Stimulated activated CD8-positive, alpha-beta memory T cell treated with anti-CD3 and anti-CD28 coated beads, Interleukin-7, amount 100 ng/mL, for 48 hours (primary cell): ENCODE measurements at regions not wholly inside any gene's neighbourhood (a gene's known extent, or its start where the extent isn't known, plus 50 kb on each side); places are given as distances from the start of the nearest gene placed in this dataset.

Experiments
- DNase-seq, 2 donors: peaks; one replicate each; pipeline ENCODE4 v3.0.0-alpha.2; 2020; ENCODE audit warnings: low read depth in 1 of 2; ENCODE audit errors: extremely low read depth in 1 of 2

DNA sequence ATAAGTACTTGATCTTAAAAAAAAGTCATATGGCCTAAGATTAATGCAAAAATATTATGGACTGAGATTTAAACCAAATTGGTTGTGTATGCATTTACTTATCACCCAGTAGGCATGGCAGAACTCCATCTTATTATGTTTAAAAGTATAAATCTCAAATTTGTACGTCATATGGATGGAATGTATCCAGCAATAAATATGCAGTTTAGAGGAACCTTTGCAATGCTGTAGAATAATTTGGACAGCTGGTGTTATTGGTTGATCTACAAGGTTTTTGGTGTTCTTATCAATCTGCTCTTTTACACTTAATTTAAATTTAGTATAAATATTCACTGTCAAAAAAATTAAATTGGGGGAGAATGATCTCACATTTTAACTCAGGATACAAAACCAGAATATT is 640.2 kb downstream of the SATB2 start:
- DNase-seq = no peak

DNA sequence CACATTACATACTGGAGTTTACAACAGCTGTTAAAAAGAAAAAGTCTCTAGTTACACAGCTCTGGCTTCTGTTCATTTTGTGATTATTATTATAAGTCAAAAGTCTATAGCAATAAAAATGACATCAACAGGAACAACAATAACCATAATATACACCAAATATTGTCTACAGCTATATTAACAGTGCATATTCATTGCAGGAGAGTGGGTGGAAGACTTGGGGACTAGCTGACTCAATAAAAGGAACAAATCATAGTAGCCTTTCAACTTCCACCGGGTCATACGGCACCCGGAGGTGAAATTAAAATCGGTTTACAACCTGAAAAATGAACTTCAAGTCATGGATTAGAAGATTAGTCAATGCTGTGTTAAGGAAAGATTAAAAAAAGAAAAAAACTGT is 642.1 kb downstream of the SATB2 start:
- no peak for DNase-seq

DNA sequence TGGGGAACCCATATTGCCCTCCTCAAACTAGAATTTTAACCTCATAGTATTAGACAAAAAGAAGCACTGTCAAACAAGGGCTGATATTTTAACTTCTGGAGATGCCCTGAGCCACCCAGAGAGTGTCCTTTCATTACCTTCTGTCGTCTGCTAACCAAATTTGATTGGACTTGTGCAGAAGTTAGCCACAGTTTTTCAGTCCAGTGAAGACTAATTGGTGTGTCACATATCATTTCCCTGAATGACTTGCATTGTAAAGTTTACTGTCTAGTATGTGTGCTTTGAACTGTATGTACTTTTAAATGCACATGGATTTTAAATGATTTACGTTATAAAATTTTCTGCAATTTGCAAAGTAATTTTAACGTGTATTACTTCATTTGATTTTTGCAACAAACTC is 646.5 kb downstream of the SATB2 start:
- no peak for DNase-seq

DNA sequence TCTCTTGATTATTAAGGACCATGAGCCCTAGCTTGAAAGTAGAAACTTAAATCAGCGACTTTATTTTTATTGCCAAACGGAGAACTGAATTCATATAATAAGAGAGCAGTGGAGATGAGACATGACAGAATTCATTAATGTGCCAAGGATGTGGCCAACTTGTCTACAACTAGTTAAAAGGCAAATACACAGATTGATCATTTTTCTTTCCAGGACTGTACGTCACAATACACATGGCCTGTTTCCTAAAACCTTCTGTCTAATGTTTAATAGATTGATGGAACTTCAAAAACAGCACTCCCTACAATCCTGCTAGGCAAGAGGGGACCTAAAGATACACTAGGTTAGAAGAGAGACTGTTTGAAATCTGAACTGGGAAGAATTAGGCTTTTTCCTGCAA is 647.8 kb downstream of the SATB2 start:
- DNase-seq = no peak

DNA sequence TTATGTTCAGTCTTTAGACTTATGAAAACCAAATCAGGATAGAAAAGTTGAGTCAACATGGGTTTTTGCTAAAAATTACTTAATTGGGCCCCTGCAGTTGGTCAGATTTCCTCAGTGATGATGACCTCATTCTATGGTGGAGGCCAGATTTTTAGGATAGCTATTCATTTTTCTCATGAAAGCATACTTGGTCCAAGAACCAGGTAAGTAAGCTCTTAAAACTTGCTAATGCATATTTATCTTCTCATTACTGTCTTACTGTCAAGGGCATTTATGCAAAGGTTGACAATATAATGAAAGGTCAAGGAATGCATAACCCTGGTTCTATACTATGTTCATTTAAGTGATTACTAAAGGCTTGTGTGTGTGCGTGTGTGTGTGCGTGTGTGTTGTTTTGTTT is 650.6 kb downstream of the SATB2 start:
- no peak for DNase-seq

DNA sequence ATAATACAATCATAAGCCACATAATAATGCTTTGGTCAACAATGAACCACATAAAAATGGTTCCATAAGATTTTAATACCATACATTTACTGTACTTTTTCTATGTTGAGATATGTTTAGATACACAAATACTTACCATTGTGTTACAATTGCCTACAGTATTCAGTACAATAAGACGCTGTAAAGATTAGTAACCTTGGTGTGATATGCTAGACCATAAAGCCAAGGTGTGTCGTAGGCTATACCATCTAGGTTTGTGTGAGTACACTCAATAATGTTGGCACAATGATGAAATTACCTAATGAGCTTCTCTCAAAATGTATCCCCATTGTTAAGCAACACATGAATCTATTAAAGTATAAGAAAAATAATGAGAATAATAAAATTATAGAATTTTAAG is 662.3 kb downstream of the SATB2 start:
- DNase-seq = no peak

DNA sequence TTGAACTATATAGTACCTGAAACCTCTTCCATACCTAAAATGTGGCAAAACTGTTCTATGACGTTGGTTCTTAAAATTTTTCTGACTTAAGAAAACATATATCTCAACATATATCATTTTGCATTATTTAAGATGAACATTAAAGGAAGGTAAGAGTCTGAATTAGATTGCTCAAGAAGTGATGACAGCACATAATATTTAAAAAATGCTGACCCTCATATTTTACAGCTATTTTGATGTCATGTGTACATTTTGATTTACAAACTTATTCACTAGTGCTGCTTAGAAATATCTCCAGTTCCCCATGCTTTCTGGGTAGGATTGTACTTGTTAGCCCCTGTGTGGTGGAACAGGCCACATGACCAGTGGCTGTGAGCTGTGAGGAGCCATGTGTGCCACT is 666.1 kb downstream of the SATB2 start:
- DNase-seq = no peak

DNA sequence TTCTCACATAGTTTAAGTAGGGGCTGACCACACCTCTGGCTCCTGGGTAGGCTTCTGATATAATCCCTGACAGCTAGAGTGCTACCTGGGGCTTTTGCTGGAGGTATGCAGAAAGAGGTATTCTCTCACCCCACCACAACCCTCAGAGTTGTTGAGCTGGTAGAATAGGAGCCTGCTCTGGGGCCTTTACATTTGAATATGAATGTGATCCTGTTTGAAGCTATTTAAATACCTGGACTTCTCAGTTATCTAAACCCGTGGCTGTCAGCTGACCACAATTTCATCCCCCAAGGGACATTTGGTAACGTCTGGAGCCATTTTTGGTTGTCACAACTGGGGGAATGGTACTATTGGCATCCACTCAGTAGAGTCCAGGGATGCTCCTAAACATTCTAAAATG is 669.1 kb downstream of the SATB2 start:
- no peak for DNase-seq

DNA sequence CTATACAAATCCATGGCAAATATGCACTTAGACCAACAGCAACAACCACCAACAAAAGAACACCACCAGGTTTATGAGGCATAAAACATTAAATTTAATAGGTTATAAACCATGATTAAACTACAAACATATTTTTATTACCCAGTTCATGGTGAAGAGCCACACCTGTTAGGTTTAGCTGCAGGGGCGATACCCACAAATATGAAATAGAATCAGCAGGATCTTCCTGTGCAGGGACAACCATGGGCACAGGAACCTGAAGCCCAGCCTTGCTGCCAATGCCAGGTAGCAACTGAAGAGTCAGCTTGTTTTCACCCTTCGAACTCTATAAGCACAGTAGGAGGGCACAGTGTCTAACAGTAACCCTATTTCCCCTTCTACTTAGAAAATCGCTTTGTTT is 675.0 kb downstream of the SATB2 start:
- no peak for DNase-seq

DNA sequence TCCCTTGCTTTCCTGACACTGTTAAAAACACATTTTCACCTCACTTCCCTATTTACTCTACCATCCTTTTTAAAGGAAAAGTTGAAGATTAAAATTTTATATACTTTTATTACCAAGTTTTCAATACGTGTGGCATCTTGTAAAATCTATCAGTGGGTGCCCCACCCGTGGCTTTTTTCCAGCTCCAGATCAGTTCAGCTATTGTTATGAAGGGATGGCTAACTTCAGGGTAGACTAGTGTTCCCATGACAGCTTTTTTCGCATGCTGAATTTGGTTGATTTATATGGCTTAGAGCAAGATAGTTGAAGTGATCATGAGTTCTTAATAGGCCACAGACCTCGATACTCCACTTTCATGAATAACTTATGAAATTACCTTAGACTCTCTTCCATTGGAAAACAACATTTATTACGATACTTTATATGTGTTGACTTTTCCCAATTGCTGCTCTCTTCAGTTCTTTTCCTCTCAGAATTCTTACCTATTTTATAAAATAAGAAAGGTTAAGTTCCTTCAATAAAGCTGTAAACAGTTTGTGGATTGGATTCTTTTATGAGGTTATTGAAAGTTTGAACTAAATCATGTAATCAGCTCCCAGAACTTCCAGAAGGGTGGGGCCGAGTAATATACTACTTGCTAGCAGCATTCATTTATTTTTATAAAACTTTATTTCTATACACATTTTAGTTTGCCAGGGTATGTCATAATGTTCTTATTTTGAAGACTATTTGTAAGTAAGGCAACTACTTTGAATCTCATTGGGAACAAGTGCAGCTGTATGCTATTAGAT is 680.9 kb downstream of the SATB2 start:
- no peak for DNase-seq

DNA sequence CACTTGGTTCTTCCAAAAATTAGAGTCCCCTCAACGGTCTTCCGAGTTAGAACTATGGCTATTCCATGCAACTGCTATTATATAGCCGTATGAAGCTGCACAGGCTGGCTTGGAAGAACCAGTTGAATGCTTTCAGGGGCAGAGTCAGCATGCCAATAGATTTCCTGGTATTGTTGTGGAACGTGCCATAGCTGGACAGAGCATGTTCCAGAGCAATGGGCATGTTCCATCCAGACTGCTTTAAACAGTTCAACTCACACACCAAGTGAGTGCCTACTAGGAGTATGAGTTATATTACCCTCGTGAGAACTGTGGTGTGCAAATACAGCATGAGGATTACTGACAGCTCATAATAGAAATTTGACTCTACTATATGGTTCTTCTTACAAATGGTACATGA is 682.0 kb downstream of the SATB2 start:
- DNase-seq = no peak

DNA sequence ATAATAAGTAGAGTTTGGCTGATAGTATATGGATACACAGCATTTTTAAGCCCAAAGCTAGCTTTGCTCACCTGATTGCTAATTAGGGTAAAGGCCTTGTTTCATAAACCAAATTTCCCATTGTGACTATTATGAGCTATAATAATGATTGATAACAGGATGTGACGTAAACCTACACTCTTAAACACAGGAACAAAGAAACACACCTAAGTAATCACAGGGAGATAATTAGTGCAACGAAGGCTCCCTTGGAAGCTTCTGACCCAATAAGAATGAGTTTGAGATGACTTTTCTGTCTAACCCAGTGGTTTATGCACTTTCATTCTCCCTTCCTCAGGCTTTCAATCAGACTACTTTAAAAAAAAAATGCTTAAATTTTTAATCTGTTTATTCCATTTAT is 683.2 kb downstream of the SATB2 start:
- no peak for DNase-seq

DNA sequence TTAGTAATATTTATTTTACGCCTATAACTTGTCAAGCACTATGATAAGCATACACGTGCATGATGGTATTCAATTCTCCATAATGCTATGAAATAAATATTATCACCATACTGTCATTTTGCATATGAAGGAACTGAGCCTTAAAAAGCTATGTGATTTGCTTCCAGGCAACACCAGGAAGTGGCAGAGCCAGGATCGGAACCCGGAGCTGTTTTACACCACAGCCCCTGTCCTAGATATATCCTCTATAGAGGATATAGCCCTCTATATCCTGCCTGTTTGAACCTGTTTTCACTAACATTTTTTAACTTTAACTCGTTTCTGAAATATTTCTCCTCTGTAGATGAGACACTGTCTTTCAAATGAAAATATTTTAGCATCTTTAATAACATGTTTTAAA is 690.0 kb downstream of the SATB2 start:
- no peak for DNase-seq

DNA sequence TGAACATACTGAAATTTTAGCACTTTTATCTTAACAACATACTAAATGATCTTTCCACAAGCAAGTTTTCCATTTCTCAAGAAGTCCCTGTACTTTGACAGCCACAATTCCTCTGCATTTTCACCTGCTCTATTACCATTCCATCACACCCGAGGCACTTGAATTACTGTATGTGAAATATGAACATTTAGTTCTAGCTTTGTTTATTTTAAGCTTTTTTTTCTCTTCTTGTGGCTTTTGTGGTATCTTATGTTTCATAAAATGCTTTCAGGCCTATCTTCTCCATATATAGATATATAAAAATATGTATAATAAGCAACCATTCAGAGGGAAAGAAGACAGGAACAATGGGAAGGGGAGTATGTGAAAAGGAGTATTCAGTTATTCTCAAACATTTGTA is 693.9 kb downstream of the SATB2 start:
- no peak for DNase-seq

DNA sequence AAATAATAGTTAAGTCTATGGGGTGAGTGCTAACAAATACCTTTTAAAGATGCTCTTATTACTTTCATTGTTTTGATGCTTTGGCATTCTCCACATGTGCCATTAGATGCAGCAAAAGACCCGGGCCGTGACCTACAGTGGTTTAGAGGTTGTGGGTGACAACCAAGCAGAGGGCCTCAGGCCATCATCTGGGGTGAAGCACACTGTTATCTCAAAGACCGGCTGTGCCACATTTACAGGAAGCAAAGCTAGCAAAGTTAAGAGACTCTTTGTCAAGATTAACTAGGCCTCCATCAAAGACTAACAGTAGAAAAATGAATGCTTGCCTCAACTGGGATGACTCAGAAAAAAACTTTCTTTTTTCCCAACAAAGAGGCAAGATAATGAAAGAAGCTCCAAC is 695.3 kb downstream of the SATB2 start:
- DNase-seq = no peak

DNA sequence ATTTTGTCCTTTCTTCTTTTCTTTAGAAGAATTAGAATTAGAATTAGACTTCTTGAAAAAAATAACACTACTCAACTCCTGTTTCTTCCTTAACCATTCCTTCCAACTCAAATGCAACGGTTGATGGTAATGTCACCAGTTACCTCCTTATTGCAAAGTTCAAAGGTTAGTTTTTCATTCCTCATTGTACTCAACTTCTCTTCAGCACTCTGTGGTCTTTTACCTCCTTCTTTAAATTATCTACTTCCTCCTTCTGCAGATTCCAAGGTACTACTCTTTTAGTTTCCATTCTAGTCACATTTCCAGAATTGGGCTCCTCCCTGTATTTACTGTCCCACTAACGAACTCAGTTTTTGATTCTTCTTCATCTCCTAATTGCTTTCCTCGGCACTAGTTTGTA is 700.7 kb downstream of the SATB2 start:
- no peak for DNase-seq

DNA sequence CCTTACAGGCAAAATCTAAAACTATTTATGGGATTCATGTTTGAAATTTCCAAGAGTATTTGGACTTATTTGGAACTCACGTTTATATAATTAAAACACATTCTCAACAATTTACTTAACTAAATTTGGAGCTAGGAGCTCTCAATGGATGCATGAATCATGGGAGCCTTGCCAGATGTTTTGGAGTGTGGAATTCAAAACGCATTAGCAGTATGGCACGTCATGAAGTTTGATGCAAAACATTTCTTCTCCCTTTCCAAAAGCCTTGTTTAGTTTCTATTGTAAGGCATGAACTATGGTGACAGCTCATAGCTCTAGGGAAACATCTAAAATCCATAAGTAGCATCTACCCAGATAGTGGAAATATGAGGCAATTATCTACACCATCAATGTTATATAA is 701.6 kb downstream of the SATB2 start:
- no peak for DNase-seq

DNA sequence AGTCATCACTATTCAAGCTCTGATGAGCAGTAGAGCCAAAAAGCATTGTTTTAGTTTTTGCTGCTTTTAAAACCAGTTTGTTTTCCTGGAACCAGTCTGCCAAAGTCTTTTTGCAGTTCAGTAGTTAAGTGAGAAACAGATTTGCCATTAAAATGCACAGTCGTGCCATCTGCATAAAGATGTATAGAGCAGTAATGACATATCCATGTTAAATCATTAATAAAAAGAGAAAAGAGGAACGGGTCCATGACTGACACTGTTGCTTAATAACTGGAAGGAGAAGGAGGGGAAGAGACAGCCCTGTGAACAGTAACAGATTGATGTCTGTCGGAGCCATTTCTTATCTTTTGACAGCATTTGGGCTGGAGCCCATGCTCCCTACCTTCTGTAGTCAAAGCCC is 704.6 kb downstream of the SATB2 start:
- no peak for DNase-seq

DNA sequence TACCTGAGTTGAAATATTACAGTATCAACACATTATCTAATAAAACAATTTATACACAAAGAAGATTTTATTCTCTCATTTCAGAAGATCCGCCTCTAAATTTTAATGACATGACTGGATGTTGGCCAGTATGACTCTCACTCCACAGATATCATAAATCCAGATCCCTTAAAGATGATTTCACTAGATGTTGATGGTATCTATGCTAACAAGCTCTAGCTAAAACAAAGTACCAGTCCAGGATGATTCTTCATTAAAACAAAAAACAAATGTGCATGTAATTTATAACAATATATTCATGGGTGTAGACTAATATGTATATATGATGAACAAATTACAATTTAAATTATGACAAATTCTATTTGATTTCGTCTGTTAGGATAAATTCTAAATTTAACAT is 708.4 kb downstream of the SATB2 start:
- DNase-seq = no peak

DNA sequence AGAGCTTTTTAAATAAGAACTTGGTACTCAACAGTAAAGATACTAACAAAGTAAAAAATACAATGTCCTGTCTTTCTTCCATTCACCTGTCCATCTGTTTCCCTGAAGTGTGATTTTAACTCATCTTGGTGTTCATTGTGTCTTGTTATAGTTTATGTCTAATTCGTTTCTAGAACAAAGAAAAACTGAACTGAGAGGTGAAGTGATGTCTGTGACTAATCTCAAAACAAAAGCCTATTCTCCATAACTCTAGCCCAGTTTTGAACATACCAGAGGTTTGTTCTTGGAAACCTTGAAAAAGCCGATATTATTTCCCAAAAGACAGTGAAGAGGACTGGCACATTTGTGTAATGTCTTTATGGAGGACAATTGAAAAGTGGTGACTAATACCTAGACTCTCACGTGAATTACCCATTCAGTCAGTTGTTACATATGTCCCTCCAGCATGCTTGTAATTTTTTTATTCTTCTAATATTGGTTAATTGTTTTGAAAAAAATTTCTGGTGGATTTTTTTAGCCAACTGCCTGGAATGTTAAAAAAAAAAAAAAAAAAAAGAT is 725.8 kb downstream of the SATB2 start:
- DNase-seq = no peak

DNA sequence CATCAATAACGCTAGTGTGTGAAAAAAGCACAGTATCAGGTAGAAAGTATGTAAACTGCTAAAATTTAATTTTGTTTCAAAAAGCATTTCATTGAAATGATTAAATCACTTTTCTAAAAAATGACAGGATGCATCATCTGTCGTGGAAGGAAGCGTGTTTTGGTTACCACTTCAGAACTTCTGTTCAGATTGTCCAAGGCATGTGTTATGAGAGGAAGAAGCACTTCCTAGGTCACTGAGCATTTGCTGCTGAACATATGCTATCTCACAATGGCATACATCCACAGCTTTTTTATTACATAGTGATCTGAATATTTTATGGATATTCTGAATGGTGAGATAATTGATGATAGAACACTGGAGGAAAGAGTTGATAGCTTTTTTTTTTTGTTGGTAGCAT is 737.5 kb downstream of the SATB2 start:
- DNase-seq = no peak

DNA sequence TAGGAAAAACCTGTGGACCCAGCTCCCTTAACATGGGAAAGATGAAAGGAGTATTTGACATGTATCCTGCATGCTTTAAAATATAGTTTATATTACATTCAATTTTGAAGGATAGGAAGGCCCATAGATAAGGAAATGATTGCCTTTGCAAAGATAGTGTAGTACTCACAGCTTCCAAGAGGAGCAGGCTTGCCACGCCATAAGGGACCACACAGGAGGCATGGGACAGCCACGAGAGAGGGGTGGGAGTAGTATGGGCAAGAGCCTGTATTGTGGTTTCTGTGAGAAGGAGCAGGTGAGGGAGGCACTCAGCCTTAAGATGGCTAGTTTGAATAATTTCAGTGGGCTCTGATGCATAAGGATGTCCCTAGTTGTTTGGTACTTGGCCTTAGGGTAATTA is 740.3 kb downstream of the SATB2 start:
- no peak for DNase-seq

DNA sequence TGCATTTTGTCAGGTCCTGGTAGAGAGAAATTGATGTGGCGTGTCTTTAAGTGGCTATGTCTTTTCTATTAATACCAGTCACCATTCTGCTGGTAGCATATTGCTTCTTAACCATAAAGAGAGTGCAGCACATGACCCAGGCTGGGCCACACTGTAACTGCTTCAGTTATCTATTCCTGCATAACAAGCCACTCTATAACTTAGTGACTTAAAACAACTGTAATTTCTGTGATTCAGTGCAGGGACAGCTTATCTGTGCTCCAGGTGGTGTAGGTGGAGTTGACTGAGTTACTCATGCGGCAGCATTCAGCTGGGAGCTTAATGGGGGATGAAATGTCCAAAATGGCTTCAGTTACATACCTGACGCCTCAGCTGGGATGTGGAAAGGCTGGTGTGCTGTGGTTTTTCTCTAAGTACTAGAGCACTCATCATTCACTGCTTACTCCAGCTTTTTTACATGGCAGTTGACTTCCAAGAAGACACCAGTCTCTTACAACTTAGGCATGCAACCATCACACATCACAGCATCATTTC is 742.4 kb downstream of the SATB2 start:
- no peak for DNase-seq
